ENCODE measurements at regions not wholly inside any gene's neighbourhood (a gene's known extent, or its start where the extent isn't known, plus 50 kb on each side); places are given as distances from the start of the nearest gene placed in this dataset.
"Not testable (repeated sequence)": the region's sequence is repeated elsewhere in the genome, so short reads cannot be mapped to it uniquely, and the experiment has no call there.

DNA sequence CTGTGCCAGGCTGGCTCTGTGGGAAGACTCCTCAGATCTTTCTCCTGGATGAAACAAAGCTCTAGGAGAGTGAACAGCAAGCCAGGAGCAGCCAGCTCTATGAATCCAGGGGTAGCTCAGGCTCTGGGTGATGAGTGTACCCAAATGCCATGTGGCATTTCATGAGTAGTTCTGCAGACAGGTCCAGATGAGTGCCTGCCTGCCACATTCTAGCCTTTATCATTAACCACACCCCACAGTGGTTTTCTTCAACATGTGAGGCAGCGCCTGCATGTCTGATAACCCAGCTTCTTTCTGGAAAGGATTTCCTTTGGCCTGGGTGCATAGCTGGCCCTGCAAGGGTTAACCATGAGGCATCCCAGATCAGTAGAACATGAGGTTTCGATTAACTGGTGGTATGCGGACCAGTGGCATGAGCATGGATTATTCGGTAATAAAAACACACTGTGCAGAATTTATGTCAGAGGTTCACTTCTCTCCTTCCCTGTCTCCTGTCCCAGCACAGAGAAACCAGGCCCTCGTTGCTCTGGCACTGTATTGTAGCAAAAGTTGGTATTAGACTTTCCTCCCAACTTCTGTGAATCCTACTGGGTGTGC is 381.9 kb upstream of the ZNF462 start:
- 73 to 90% (median 81%) methylated on average over 5 of the region's 5 CpGs for WGBS, 4 donors
- intact Hi-C loops (cut with DNase I) = loop anchor here in 1 of 10 donors (5.0 kb wide), 1 partner anchor 36 kb away; no protein-coding TSS in a partner anchor
- peaks cover 4 to 56% (median 21%) of the 10 kb centered on the region in 12 donors for H3K4me1 ChIP-seq

DNA sequence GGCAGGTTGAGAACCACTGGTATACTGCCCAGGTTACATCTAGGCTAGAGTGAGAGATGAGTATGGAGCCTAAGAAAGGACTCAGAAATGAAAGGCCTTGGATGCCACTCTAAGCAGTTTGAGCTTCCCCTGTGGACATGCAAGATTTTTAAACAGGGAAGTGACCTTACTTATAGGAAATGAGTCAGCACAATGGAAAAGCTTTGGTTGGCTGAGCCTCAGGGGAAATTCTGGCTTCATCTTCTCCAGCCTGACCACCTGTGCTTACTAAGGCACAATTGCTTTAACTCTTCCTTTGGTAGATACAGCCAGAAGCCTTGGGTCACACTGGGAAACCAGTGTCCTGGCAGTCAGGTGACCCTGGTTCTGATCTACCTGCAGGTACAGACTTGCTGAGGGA is 380.2 kb upstream of the ZNF462 start:
- Histone ChIP-seq H3K36me3 (no peaks in the 10 kb centered on the region), H3K27ac (no peak overlapping the region), H3K9me3 (no peaks in the 10 kb centered on the region), H3K4me1 (peaks cover 4 to 48% (median 21%) of the 10 kb centered on the region in 12 donors), H3K27me3 (no peaks in the 10 kb centered on the region), H3K4me3 (no peak overlapping the region)
- intact Hi-C loops (cut with DNase I) = loop anchor here in 1 of 10 donors (5.0 kb wide), 1 partner anchor 35 kb away; no protein-coding TSS in a partner anchor
- ATAC-seq = peak in 3 of 4 donors; percentile 33 to 47 (median 39)
- no peak for DNase-seq
- TF ChIP-seq, protein P1, sequence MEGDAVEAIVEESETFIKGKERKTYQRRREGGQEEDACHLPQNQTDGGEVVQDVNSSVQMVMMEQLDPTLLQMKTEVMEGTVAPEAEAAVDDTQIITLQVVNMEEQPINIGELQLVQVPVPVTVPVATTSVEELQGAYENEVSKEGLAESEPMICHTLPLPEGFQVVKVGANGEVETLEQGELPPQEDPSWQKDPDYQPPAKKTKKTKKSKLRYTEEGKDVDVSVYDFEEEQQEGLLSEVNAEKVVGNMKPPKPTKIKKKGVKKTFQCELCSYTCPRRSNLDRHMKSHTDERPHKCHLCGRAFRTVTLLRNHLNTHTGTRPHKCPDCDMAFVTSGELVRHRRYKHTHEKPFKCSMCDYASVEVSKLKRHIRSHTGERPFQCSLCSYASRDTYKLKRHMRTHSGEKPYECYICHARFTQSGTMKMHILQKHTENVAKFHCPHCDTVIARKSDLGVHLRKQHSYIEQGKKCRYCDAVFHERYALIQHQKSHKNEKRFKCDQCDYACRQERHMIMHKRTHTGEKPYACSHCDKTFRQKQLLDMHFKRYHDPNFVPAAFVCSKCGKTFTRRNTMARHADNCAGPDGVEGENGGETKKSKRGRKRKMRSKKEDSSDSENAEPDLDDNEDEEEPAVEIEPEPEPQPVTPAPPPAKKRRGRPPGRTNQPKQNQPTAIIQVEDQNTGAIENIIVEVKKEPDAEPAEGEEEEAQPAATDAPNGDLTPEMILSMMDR (IDR thresholded peaks at IDR 0.05) = no peak
- no peak for TF ChIP-seq POLR2A (IDR thresholded peaks at IDR 0.05)

More for the DNA sequence above, 381.9 kb upstream of the ZNF462 start:
- Histone ChIP-seq H3K9me3 (no peaks in the 10 kb centered on the region), H3K36me3 (no peaks in the 10 kb centered on the region), H3K27me3 (no peaks in the 10 kb centered on the region), H3K27ac (no peak overlapping the region), H3K4me3 (no peak overlapping the region)
- ATAC-seq = no peak
- no peak for TF ChIP-seq POLR2A (IDR thresholded peaks at IDR 0.05)
- TF ChIP-seq, protein P1 (IDR thresholded peaks at IDR 0.05) = no peak
- no peak for DNase-seq

DNA sequence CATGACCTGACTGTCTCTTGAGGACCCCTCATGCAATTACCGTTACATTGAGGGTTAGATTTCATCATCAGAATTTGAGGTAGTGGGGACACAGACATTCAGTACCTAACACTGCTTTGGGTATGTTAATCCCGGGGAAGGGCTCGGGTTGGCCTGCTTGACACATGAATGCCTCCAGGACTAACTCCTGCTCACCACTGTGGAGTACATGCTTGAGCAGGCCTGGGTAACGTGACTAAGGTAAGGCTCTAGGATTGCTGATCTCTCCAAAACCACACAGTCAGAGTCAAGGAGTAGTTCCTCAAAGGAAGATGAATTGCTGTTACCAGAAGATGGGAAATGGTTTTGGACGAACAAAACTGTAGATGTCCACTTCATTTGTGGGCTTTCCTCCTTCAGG is 376.3 kb upstream of the ZNF462 start:
- no peak overlapping the region for H3K27ac ChIP-seq
- H3K36me3 ChIP-seq = no peaks in the 10 kb centered on the region
- peaks cover 0 to 13% (median 2%) of the 10 kb centered on the region in 12 donors for H3K4me1 ChIP-seq
- H3K9me3 ChIP-seq = no peaks in the 10 kb centered on the region
- no peaks in the 10 kb centered on the region for H3K27me3 ChIP-seq
- ATAC-seq (no peak), DNase-seq (no peak)
- intact Hi-C loops (cut with DNase I) = no loop called here
- no peak for TF ChIP-seq POLR2A (IDR thresholded peaks at IDR 0.05)
- TF ChIP-seq, protein P1 (IDR thresholded peaks at IDR 0.05) = no peak
- WGBS, 4 donors = 95 to 99% (median 96%) methylated on average over 5 of the region's 5 CpGs
- H3K4me3 ChIP-seq = no peak overlapping the region

DNA sequence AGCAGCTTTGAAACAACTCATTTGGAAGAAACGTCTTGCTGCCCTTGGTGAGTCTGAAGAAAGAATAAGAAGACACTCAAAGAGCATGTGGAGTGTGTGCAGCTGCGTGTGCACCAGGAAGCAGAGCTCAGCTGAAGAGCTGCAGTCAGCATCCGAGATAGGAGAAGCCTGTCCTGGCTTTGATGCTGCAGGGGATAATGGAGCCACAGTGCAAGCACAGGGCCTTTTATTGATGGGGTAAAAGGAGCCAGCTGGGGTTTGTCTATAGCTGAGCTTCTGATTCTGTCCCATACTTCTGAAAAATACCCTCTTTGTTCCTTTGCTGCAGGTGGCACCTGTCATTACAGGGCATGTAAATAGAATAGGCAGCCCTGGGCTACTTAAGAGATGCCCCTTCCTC is 375.7 kb upstream of the ZNF462 start:
- H3K36me3 ChIP-seq = no peaks in the 10 kb centered on the region
- H3K9me3 ChIP-seq = no peaks in the 10 kb centered on the region
- intact Hi-C loops (cut with DNase I) = no loop called here
- peaks cover 0 to 13% (median 2%) of the 10 kb centered on the region in 12 donors for H3K4me1 ChIP-seq
- H3K27me3 ChIP-seq = no peaks in the 10 kb centered on the region
- ATAC-seq = no peak
- 65 to 79% (median 74%) methylated on average over 3 of the region's 3 CpGs for WGBS, 4 donors
- H3K27ac ChIP-seq = no peak overlapping the region
- TF ChIP-seq POLR2A (IDR thresholded peaks at IDR 0.05) = no peak
- DNase-seq = no peak
- H3K4me3 ChIP-seq = no peak overlapping the region

DNA sequence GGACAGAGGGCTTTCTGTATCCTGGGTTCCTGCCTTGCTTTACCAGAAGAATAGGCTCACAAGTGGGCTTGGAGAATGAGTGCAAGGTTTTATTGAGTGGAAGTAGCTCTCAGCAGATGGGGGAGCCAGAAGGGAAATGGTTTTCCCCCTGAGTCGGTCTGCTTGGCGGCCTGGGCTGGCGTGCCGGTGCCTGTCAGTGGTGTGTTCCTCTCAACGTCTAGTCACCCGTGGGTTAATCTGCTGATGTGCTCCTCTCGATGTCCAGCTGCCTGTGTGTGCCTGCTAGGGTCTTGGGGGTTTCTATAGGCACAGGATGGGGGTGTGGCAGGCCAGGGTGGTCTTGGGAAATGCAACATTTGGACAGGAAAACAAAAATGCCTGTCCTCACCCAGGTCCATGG is 370.8 kb upstream of the ZNF462 start:
- DNase-seq; intact Hi-C loops (cut with DNase I); H3K9me3 ChIP-seq; H3K4me3 ChIP-seq; H3K36me3 ChIP-seq; H3K27ac ChIP-seq; H3K27me3 ChIP-seq; ATAC-seq; H3K4me1 ChIP-seq: not testable (repeated sequence)
- WGBS, 4 donors = 53 to 80% (median 76%) methylated on average over 6 to 7 of the region's 7 CpGs

Data from heart left ventricle (tissue), 16 donors.